Umbilical cord (tissue), 1 donor: ENCODE measurements at regions not wholly inside any gene's neighbourhood (a gene's known extent, or its start where the extent isn't known, plus 50 kb on each side); places are given as distances from the start of the nearest gene placed in this dataset.
A peak's percentile ranks its signal among the peaks of the same experiment; 100 is the strongest.
"Not testable (repeated sequence)": the region's sequence is repeated elsewhere in the genome, so short reads cannot be mapped to it uniquely, and the experiment has no call there.

Source experiments
- DNase-seq: peaks from one replicate; pipeline ENCODE4 v3.0.0-alpha.2; 2015; ENCODE audit warnings: low spot score

- DNase-seq = no peak
These were observed 359.8 kb upstream of the SETBP1 start for GRCh38 chr18:44320619-44321460.

GRCh38 chr18:44321868-44322590 lies 358.7 kb upstream of the SETBP1 start:
- no peak for DNase-seq

GRCh38 chr18:44323125-44323524 lies 357.6 kb upstream of the SETBP1 start:
- peak; percentile 31 for DNase-seq

- no peak for DNase-seq
These were observed 356.3 kb upstream of the SETBP1 start for GRCh38 chr18:44324361-44324760.

GRCh38 chr18:44325903-44326635 lies 354.6 kb upstream of the SETBP1 start:
- peak; percentile 14 for DNase-seq

- DNase-seq = no peak
These were observed 348.8 kb upstream of the SETBP1 start for GRCh38 chr18:44331656-44332570.

- DNase-seq = no peak
These were observed 338.9 kb upstream of the SETBP1 start for GRCh38 chr18:44341759-44342158.

GRCh38 chr18:44342162-44342561 lies 338.5 kb upstream of the SETBP1 start:
- no peak for DNase-seq

- DNase-seq = no peak
These were observed 337.7 kb upstream of the SETBP1 start for GRCh38 chr18:44342946-44343345.

- no peak for DNase-seq
These were observed 337.1 kb upstream of the SETBP1 start for GRCh38 chr18:44343570-44343969.

- DNase-seq = no peak
These were observed 324.0 kb upstream of the SETBP1 start for GRCh38 chr18:44356566-44357157.

- DNase-seq = no peak
These were observed 322.3 kb upstream of the SETBP1 start for GRCh38 chr18:44358402-44358801.

- not testable (repeated sequence) for DNase-seq
These were observed 320.9 kb upstream of the SETBP1 start for GRCh38 chr18:44359741-44360140.

- DNase-seq = not testable (repeated sequence)
These were observed 318.5 kb upstream of the SETBP1 start for GRCh38 chr18:44362213-44362612.

- no peak for DNase-seq
These were observed 309.8 kb upstream of the SETBP1 start for GRCh38 chr18:44370861-44371260.

GRCh38 chr18:44374966-44375365 lies 305.7 kb upstream of the SETBP1 start:
- DNase-seq = peak; percentile 66

GRCh38 chr18:44386401-44386800 lies 294.3 kb upstream of the SETBP1 start:
- no peak for DNase-seq

GRCh38 chr18:44388329-44388728 lies 292.4 kb upstream of the SETBP1 start:
- DNase-seq = no peak

GRCh38 chr18:44392933-44393332 lies 287.8 kb upstream of the SETBP1 start:
- DNase-seq = peak; percentile 16

- no peak for DNase-seq
These were observed 287.3 kb upstream of the SETBP1 start for GRCh38 chr18:44393406-44393805.

- no peak for DNase-seq
These were observed 284.1 kb upstream of the SETBP1 start for GRCh38 chr18:44396550-44396949.
